NT2/D1 (cell line): ENCODE measurements at regions not wholly inside any gene's neighbourhood (a gene's known extent, or its start where the extent isn't known, plus 50 kb on each side); places are given as distances from the start of the nearest gene placed in this dataset.

Source experiments
- YY1 ChIP-seq: IDR thresholded peaks from 2 replicates; pipeline ENCODE4 v1.6.1; 2011; ENCODE audit not compliant: insufficient read length, insufficient read depth
- ZNF274 ChIP-seq: IDR thresholded peaks from 2 replicates; pipeline ENCODE4 v1.6.1; 2011; ENCODE audit warnings: mild to moderate bottlenecking, low read depth, low read length

GRCh38 chr1:193771596-193771995 is 585.2 kb upstream of the B3GALT2 start:
- no peak for TF ChIP-seq YY1
- no peak for TF ChIP-seq ZNF274
